Mesendoderm (in vitro differentiated cells): ENCODE measurements at regions not wholly inside any gene's neighbourhood (a gene's known extent, or its start where the extent isn't known, plus 50 kb on each side); places are given as distances from the start of the nearest gene placed in this dataset.

Experiments
- DNase-seq: peaks from one replicate; pipeline ENCODE4 v3.0.0; 2013
- H2AK5ac ChIP-seq: 2 replicates; pipeline ENCODE4 v1.6.1; 2013; ENCODE audit warnings: low read length, inconsistent platforms
- H2BK120ac ChIP-seq: 2 replicates; pipeline ENCODE4 v1.6.1; 2013; ENCODE audit warnings: low read depth, mild to moderate bottlenecking, low read length, moderate library complexity, mixed read lengths
- H2BK15ac ChIP-seq: replicated peaks from 2 replicates; pipeline ENCODE4 v1.6.1; 2013; ENCODE audit warnings: low read depth, mild to moderate bottlenecking, moderate library complexity
- H2BK5ac ChIP-seq: 2 replicates; pipeline ENCODE4 v1.6.1; 2013; ENCODE audit warnings: low read length, inconsistent platforms
- H3K18ac ChIP-seq: 2 replicates; pipeline ENCODE4 v1.6.1; 2013; ENCODE audit warnings: mild to moderate bottlenecking, low read length, mixed read lengths
- H3K23ac ChIP-seq: one replicate; pipeline ENCODE4 v1.6.1; 2013; ENCODE audit warnings: low read length
- H3K27ac ChIP-seq: 2 replicates; pipeline ENCODE4 v1.5.1; 2013; ENCODE audit warnings: low read depth, mild to moderate bottlenecking, inconsistent platforms, low read length, moderate library complexity
- H3K27me3 ChIP-seq: 2 replicates; pipeline ENCODE4 v1.6.1; 2013; ENCODE audit warnings: low read length, control low read depth, mild to moderate bottlenecking, inconsistent platforms; ENCODE audit not compliant: insufficient read depth, poor library complexity
- H3K36me3 ChIP-seq: 2 replicates; pipeline ENCODE4 v1.6.1; 2013; ENCODE audit warnings: low read length, inconsistent platforms; ENCODE audit not compliant: control insufficient read depth, insufficient read depth
- H3K4ac ChIP-seq: one replicate; pipeline ENCODE4 v1.6.1; 2013; ENCODE audit warnings: low read depth, mild to moderate bottlenecking, low read length, moderate library complexity
- H3K4me1 ChIP-seq: 2 replicates; pipeline ENCODE4 v1.6.1; 2013; ENCODE audit warnings: low read depth, low read length, inconsistent platforms; ENCODE audit not compliant: control insufficient read depth
- H3K4me2 ChIP-seq: 2 replicates; pipeline ENCODE4 v1.6.1; 2013; ENCODE audit warnings: low read length
- H3K4me3 ChIP-seq: 2 replicates; pipeline ENCODE4 v1.5.1; 2013; ENCODE audit warnings: mild to moderate bottlenecking, low read length
- H3K56ac ChIP-seq: one replicate; pipeline ENCODE4 v1.6.1; 2013; ENCODE audit warnings: low read length
- H3K79me1 ChIP-seq: 2 replicates; pipeline ENCODE4 v1.6.1; 2013; ENCODE audit warnings: low read length, inconsistent platforms
- H3K79me2 ChIP-seq: 2 replicates; pipeline ENCODE4 v1.6.1; 2013; ENCODE audit warnings: mild to moderate bottlenecking, low read length; ENCODE audit not compliant: control insufficient read depth, insufficient read depth
- H3K9ac ChIP-seq: 2 replicates; pipeline ENCODE4 v1.6.1; 2013; ENCODE audit warnings: low read length, inconsistent platforms
- H4K5ac ChIP-seq: one replicate; pipeline ENCODE4 v1.6.1; 2013; ENCODE audit warnings: low read length
- H4K8ac ChIP-seq: one replicate; pipeline ENCODE4 v1.6.1; 2013; ENCODE audit warnings: low read depth, mild to moderate bottlenecking, control low read depth, low read length, moderate library complexity
- whole genome bisulfite sequencing: extraction: QIAGEN DNeasy Blood & Tissue Kit; methylation state at CpG from one replicate; pipeline ENCODE4 v1.1.7; 2013; ENCODE audit warnings: low lambda C conversion rate, missing lambda C conversion rate; ENCODE audit not compliant: insufficient coverage; ENCODE audit errors: extremely low coverage; 5-methylcytosine and 5-hydroxymethylcytosine counted together

DNA sequence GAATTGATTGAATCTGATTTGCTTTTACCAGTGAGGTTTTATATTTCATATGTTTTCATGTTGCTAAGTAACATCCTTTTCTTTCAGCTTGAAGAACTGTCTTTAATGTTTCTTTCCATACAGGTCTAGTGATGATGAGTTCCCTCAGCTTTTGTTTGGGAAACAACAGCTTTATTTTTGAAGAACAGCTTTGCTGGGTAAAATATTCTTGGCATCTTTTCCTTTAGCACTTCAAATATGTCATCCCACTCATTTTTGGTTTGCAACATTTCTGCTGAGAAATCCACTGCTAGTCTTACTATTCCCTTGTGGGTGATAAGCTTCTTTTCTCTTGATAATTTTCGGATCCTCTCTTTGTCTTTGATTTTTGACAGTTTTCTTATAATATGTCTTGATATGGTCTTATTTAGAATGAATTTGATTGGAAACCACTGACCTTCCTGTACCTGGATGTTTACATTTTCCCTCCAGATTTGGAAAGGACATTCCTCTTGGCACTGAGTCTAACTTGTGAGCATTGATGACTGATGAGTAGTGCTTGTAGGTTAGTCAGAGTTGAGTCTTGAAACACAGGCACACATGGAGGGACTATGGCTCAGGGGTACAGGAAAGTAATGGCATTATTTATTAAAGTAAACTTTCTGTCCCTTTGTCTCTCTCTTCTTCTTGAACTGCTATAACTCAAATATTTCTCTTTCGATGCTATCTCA, 220.3 kb downstream of the SPATA31D1 start:
- no peak for DNase-seq
- no peak overlapping the region for H3K23ac ChIP-seq
- H2BK5ac ChIP-seq, result no peak overlapping the region
- no peak overlapping the region for H3K27ac ChIP-seq
- H4K8ac ChIP-seq, result no peak overlapping the region
- no peaks in the 10 kb centered on the region for H3K36me3 ChIP-seq
- no peak overlapping the region for H3K4ac ChIP-seq
- H3K9ac ChIP-seq, result no peak overlapping the region
- no peaks in the 10 kb centered on the region for H3K27me3 ChIP-seq
- H3K79me2 ChIP-seq, result no peaks in the 10 kb centered on the region
- H4K5ac ChIP-seq, result no peak overlapping the region
- H3K4me2 ChIP-seq, result no peak overlapping the region
- H3K56ac ChIP-seq, result no peak overlapping the region
- no peaks in the 10 kb centered on the region for H3K4me1 ChIP-seq
- no peaks in the 10 kb centered on the region for H3K79me1 ChIP-seq
- no peak overlapping the region for H2AK5ac ChIP-seq
- H3K18ac ChIP-seq, result no peak overlapping the region
- no peak overlapping the region for H3K4me3 ChIP-seq
- 100% methylated on average over 1 of the region's 2 CpGs for WGBS
- no peak overlapping the region for H2BK120ac ChIP-seq
- H2BK15ac ChIP-seq, result no peak overlapping the region

- Histone ChIP-seq H4K5ac (no peak overlapping the region), H3K79me1 (no peaks in the 10 kb centered on the region), H3K23ac (no peak overlapping the region), H3K4ac (no peak overlapping the region), H3K4me2 (no peak overlapping the region), H2BK5ac (no peak overlapping the region), H2BK15ac (no peak overlapping the region), H3K18ac (no peak overlapping the region), H3K27ac (no peak overlapping the region), H2BK120ac (no peak overlapping the region), H3K9ac (no peak overlapping the region), H3K27me3 (no peaks in the 10 kb centered on the region), H3K4me3 (no peak overlapping the region), H3K79me2 (no peaks in the 10 kb centered on the region), H4K8ac (no peak overlapping the region), H2AK5ac (no peak overlapping the region), H3K36me3 (no peaks in the 10 kb centered on the region), H3K56ac (no peak overlapping the region), H3K4me1 (no peaks in the 10 kb centered on the region)
- no CpG with 5 or more reads among the region's 1 CpG for WGBS
- DNase-seq, result no peak
These were observed 221.4 kb downstream of the SPATA31D1 start for GRCh38 chr9:82209797-82210470.

DNA sequence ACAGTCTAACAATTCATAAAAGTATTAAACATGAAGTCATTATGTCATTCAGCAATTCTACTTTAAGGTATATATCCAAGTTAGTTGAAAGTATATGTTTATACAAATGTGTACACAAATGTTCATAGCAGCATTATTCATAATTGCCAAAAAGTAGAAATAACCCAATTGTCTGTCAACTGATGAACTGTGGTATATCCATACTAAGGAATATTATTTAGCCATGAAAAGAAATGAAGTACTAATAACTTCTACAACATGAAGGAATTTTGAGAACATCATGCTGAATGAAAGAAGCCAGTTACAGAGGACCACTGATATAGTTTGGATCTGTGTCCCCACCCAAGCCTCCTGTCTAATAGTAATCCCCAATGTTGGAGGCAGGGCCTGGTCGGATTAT, 224.3 kb downstream of the SPATA31D1 start:
- no CpG with 5 or more reads among the region's 1 CpG for WGBS
- Histone ChIP-seq H2BK15ac (no peak overlapping the region), H3K79me2 (no peaks in the 10 kb centered on the region), H3K79me1 (no peaks in the 10 kb centered on the region), H3K4me3 (no peak overlapping the region), H3K23ac (no peak overlapping the region), H3K56ac (no peak overlapping the region), H3K27ac (no peak overlapping the region), H3K27me3 (no peaks in the 10 kb centered on the region), H2AK5ac (no peak overlapping the region), H3K9ac (no peak overlapping the region), H3K36me3 (no peaks in the 10 kb centered on the region), H3K4me1 (no peaks in the 10 kb centered on the region), H4K5ac (no peak overlapping the region), H3K4ac (no peak overlapping the region), H3K18ac (no peak overlapping the region), H3K4me2 (no peak overlapping the region), H2BK5ac (no peak overlapping the region), H4K8ac (no peak overlapping the region), H2BK120ac (no peak overlapping the region)
- DNase-seq, result no peak

GRCh38 chr9:82216435-82216834, 227.9 kb downstream of the SPATA31D1 start:
- Histone ChIP-seq H2BK15ac (no peak overlapping the region), H3K4ac (no peak overlapping the region), H3K27me3 (no peaks in the 10 kb centered on the region), H3K18ac (no peak overlapping the region), H4K8ac (no peak overlapping the region), H2BK5ac (no peak overlapping the region), H4K5ac (no peak overlapping the region), H2BK120ac (no peak overlapping the region), H3K36me3 (no peaks in the 10 kb centered on the region), H3K23ac (no peak overlapping the region), H3K79me2 (no peaks in the 10 kb centered on the region), H3K56ac (no peak overlapping the region), H3K9ac (no peak overlapping the region), H3K4me3 (no peak overlapping the region), H3K27ac (no peak overlapping the region), H2AK5ac (no peak overlapping the region), H3K4me2 (no peak overlapping the region), H3K79me1 (no peaks in the 10 kb centered on the region), H3K4me1 (no peaks in the 10 kb centered on the region)
- no peak for DNase-seq
- WGBS, result no CpG with 5 or more reads among the region's 5 CpGs

- no peak for DNase-seq
- Histone ChIP-seq H3K27ac (no peak overlapping the region), H2BK5ac (no peak overlapping the region), H3K36me3 (no peaks in the 10 kb centered on the region), H3K4me2 (no peak overlapping the region), H3K27me3 (no peaks in the 10 kb centered on the region), H3K4me3 (no peak overlapping the region), H4K8ac (no peak overlapping the region), H3K79me1 (no peaks in the 10 kb centered on the region), H3K4me1 (no peaks in the 10 kb centered on the region), H2BK120ac (no peak overlapping the region), H3K23ac (no peak overlapping the region), H3K79me2 (no peaks in the 10 kb centered on the region), H3K56ac (no peak overlapping the region), H2AK5ac (no peak overlapping the region), H2BK15ac (no peak overlapping the region), H3K9ac (no peak overlapping the region), H3K18ac (no peak overlapping the region), H3K4ac (no peak overlapping the region), H4K5ac (no peak overlapping the region)
- WGBS, result no CpG with 5 or more reads among the region's 3 CpGs
These were observed 234.9 kb downstream of the SPATA31D1 start for GRCh38 chr9:82223442-82223841.
